ENCODE measurements at regions not wholly inside any gene's neighbourhood (a gene's known extent, or its start where the extent isn't known, plus 50 kb on each side); places are given as distances from the start of the nearest gene placed in this dataset.

GRCh38 chr15:62846131-62846804 lies 196.3 kb upstream of the TPM1 start:
- H3K4me3 ChIP-seq (ENCODE audit: low read depth in 1 of 2, low read length in 2 of 2) = no peak overlapping the region
- no peaks in the 10 kb centered on the region for H3K9me3 ChIP-seq (ENCODE audit: control insufficient read depth in 1 of 2, low read length in 2 of 2)
- no peak overlapping the region for H3K9ac ChIP-seq (ENCODE audit: low read depth in 1 of 2, low read length in 2 of 2)
- no peak overlapping the region for H3K27ac ChIP-seq (ENCODE audit: low read depth, low read length)
- H3K27me3 ChIP-seq (ENCODE audit: control insufficient read depth in 1 of 2, insufficient read depth in 2 of 2, low read length in 2 of 2) = no peaks in the 10 kb centered on the region
- peaks cover 0 to 14% of the 10 kb centered on the region in 2 donors for H3K4me1 ChIP-seq (ENCODE audit: control insufficient read depth in 1 of 2, insufficient read depth in 2 of 2, low read length in 2 of 2)
- H3K36me3 ChIP-seq (ENCODE audit: control insufficient read depth in 1 of 2, insufficient read depth in 2 of 2, low read length in 2 of 2) = peaks cover 0 to 2% of the 10 kb centered on the region in 2 donors

DNA sequence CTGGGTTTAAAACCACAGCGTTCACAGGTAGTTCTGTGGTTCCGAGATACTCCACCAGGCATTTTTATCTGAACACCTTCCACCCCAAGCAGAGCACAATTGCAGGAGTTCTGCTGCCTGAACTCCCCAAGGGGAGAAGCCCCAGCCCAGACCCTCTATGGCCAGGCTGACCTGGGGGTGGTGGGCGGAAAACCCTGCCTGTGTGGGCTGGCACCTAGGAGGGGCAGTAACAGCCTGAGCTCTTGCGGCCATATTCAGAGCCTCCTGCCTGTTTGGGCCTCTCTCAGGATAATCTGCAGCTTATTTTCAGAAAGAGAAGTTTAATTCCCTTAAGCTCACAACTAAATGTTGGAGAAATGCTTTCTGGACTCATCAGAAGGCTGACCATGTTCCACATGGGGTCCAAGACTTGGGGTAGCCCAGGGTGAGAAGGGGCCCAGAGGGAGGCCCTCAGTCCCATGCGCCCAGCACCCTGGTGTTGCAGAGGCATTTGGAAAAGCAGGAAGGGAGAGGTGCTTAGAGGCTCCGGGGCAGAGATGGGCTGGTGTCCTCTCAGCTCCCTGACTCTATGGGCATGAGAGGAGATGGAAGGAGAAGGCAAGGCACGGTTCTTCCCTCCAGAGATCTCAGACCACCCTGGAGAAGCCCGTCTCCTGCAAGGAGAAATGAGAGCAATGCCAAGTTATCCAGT lies 195.6 kb upstream of the TPM1 start:
- Histone ChIP-seq H3K4me3 (ENCODE audit: low read depth in 1 of 2, low read length in 2 of 2) (no peak overlapping the region), H3K27ac (ENCODE audit: low read depth, low read length) (no peak overlapping the region), H3K36me3 (ENCODE audit: control insufficient read depth in 1 of 2, insufficient read depth in 2 of 2, low read length in 2 of 2) (no peaks in the 10 kb centered on the region), H3K9ac (ENCODE audit: low read depth in 1 of 2, low read length in 2 of 2) (no peak overlapping the region), H3K9me3 (ENCODE audit: control insufficient read depth in 1 of 2, low read length in 2 of 2) (no peaks in the 10 kb centered on the region), H3K4me1 (ENCODE audit: control insufficient read depth in 1 of 2, insufficient read depth in 2 of 2, low read length in 2 of 2) (peaks cover 0 to 14% of the 10 kb centered on the region in 2 donors), H3K27me3 (ENCODE audit: control insufficient read depth in 1 of 2, insufficient read depth in 2 of 2, low read length in 2 of 2) (no peaks in the 10 kb centered on the region)

DNA sequence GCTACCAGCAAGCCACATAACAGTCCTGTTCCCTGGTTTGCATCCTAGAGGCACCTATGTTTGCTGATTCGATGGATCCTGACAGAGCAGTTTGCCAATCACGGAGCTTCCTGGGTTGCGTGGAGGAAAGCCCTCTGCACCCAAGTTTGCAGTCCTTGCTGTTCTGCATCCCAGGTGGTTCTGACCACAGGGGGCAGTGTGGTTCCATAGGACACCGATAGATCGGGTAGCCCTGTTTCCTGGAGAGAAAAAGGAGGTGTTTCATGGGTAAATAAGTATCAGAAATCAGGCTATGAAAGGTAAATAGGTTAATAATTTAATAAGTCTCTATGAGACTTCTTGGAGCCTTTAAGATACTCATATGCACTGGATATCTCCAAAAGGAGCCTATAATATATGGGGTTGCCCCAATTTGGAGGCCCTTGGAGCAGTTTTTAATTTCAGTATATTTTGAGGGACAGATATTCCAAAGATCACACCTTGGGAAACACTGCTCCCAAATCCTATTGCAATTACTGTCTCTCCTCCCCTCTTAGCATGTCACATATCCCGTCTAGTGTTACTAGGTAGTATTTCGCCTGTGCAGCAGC lies 194.6 kb upstream of the TPM1 start:
- H3K36me3 ChIP-seq (ENCODE audit: control insufficient read depth in 1 of 2, insufficient read depth in 2 of 2, low read length in 2 of 2) = no peaks in the 10 kb centered on the region
- H3K4me3 ChIP-seq (ENCODE audit: low read depth in 1 of 2, low read length in 2 of 2) = no peak overlapping the region
- peaks cover 0 to 14% of the 10 kb centered on the region in 2 donors for H3K4me1 ChIP-seq (ENCODE audit: control insufficient read depth in 1 of 2, insufficient read depth in 2 of 2, low read length in 2 of 2)
- H3K27ac ChIP-seq (ENCODE audit: low read depth, low read length) = no peak overlapping the region
- no peaks in the 10 kb centered on the region for H3K9me3 ChIP-seq (ENCODE audit: control insufficient read depth in 1 of 2, low read length in 2 of 2)
- H3K9ac ChIP-seq (ENCODE audit: low read depth in 1 of 2, low read length in 2 of 2) = no peak overlapping the region
- no peaks in the 10 kb centered on the region for H3K27me3 ChIP-seq (ENCODE audit: control insufficient read depth in 1 of 2, insufficient read depth in 2 of 2, low read length in 2 of 2)

- no peaks in the 10 kb centered on the region for H3K9me3 ChIP-seq (ENCODE audit: control insufficient read depth in 1 of 2, low read length in 2 of 2)
- peaks cover 0 to 14% of the 10 kb centered on the region in 2 donors for H3K4me1 ChIP-seq (ENCODE audit: control insufficient read depth in 1 of 2, insufficient read depth in 2 of 2, low read length in 2 of 2)
These were observed 193.9 kb upstream of the TPM1 start for GRCh38 chr15:62848632-62849050.

GRCh38 chr15:62849316-62850106 lies 193.0 kb upstream of the TPM1 start:
- H3K4me1 ChIP-seq (ENCODE audit: control insufficient read depth in 1 of 2, insufficient read depth in 2 of 2, low read length in 2 of 2) = peaks cover 0 to 14% of the 10 kb centered on the region in 2 donors
- H3K27me3 ChIP-seq (ENCODE audit: control insufficient read depth in 1 of 2, insufficient read depth in 2 of 2, low read length in 2 of 2) = no peaks in the 10 kb centered on the region
- no peaks in the 10 kb centered on the region for H3K9me3 ChIP-seq (ENCODE audit: control insufficient read depth in 1 of 2, low read length in 2 of 2)
- H3K4me3 ChIP-seq (ENCODE audit: low read depth in 1 of 2, low read length in 2 of 2) = no peak overlapping the region
- no peaks in the 10 kb centered on the region for H3K36me3 ChIP-seq (ENCODE audit: control insufficient read depth in 1 of 2, insufficient read depth in 2 of 2, low read length in 2 of 2)
- no peak overlapping the region for H3K9ac ChIP-seq (ENCODE audit: low read depth in 1 of 2, low read length in 2 of 2)
- H3K27ac ChIP-seq (ENCODE audit: low read depth, low read length) = no peak overlapping the region

More at GRCh38 chr15:62848632-62849050, 193.9 kb upstream of the TPM1 start:
- H3K36me3 ChIP-seq (ENCODE audit: control insufficient read depth in 1 of 2, insufficient read depth in 2 of 2, low read length in 2 of 2) = no peaks in the 10 kb centered on the region
- H3K27ac ChIP-seq (ENCODE audit: low read depth, low read length) = no peak overlapping the region
- H3K9ac ChIP-seq (ENCODE audit: low read depth in 1 of 2, low read length in 2 of 2) = no peak overlapping the region
- H3K27me3 ChIP-seq (ENCODE audit: control insufficient read depth in 1 of 2, insufficient read depth in 2 of 2, low read length in 2 of 2) = no peaks in the 10 kb centered on the region
- no peak overlapping the region for H3K4me3 ChIP-seq (ENCODE audit: low read depth in 1 of 2, low read length in 2 of 2)

DNA sequence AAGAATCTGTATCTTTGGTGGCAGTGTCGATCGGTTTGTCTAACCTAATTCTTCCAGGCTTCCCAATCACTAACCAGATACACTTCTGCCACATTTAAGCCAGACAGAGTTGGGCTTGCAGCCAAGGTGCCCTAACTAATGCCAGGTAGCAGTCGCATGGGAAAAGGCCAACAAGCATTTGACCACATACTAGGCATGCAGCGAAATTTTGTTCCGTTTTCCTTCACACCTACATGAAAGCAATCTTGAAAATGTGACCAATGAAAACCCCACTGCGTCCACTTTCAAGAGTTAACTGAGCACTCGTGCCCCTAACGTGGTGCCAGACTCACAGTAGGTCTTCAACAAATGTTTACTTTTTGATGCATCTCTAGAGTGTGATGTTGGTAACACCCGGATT lies 192.2 kb upstream of the TPM1 start:
- Histone ChIP-seq H3K9me3 (ENCODE audit: control insufficient read depth in 1 of 2, low read length in 2 of 2) (no peaks in the 10 kb centered on the region), H3K4me1 (ENCODE audit: control insufficient read depth in 1 of 2, insufficient read depth in 2 of 2, low read length in 2 of 2) (peaks cover 0 to 9% of the 10 kb centered on the region in 2 donors), H3K27me3 (ENCODE audit: control insufficient read depth in 1 of 2, insufficient read depth in 2 of 2, low read length in 2 of 2) (no peaks in the 10 kb centered on the region), H3K4me3 (ENCODE audit: low read depth in 1 of 2, low read length in 2 of 2) (no peak overlapping the region), H3K27ac (ENCODE audit: low read depth, low read length) (no peak overlapping the region), H3K36me3 (ENCODE audit: control insufficient read depth in 1 of 2, insufficient read depth in 2 of 2, low read length in 2 of 2) (no peaks in the 10 kb centered on the region), H3K9ac (ENCODE audit: low read depth in 1 of 2, low read length in 2 of 2) (no peak overlapping the region)

- no peaks in the 10 kb centered on the region for H3K9me3 ChIP-seq (ENCODE audit: control insufficient read depth in 1 of 2, low read length in 2 of 2)
- H3K36me3 ChIP-seq (ENCODE audit: control insufficient read depth in 1 of 2, insufficient read depth in 2 of 2, low read length in 2 of 2) = no peaks in the 10 kb centered on the region
- no peaks in the 10 kb centered on the region for H3K27me3 ChIP-seq (ENCODE audit: control insufficient read depth in 1 of 2, insufficient read depth in 2 of 2, low read length in 2 of 2)
- no peak overlapping the region for H3K27ac ChIP-seq (ENCODE audit: low read depth, low read length)
- H3K9ac ChIP-seq (ENCODE audit: low read depth in 1 of 2, low read length in 2 of 2) = no peak overlapping the region
- H3K4me1 ChIP-seq (ENCODE audit: control insufficient read depth in 1 of 2, insufficient read depth in 2 of 2, low read length in 2 of 2) = peaks cover 0 to 4% of the 10 kb centered on the region in 2 donors
- H3K4me3 ChIP-seq (ENCODE audit: low read depth in 1 of 2, low read length in 2 of 2) = no peak overlapping the region
These were observed 191.7 kb upstream of the TPM1 start for GRCh38 chr15:62850791-62851291.

GRCh38 chr15:62853114-62853840 lies 189.3 kb upstream of the TPM1 start:
- Histone ChIP-seq H3K4me3 (ENCODE audit: low read depth in 1 of 2, low read length in 2 of 2) (no peak overlapping the region), H3K27ac (ENCODE audit: low read depth, low read length) (no peak overlapping the region), H3K36me3 (ENCODE audit: control insufficient read depth in 1 of 2, insufficient read depth in 2 of 2, low read length in 2 of 2) (no peaks in the 10 kb centered on the region), H3K27me3 (ENCODE audit: control insufficient read depth in 1 of 2, insufficient read depth in 2 of 2, low read length in 2 of 2) (no peaks in the 10 kb centered on the region), H3K4me1 (ENCODE audit: control insufficient read depth in 1 of 2, insufficient read depth in 2 of 2, low read length in 2 of 2) (peaks cover 0 to 1% of the 10 kb centered on the region in 2 donors), H3K9me3 (ENCODE audit: control insufficient read depth in 1 of 2, low read length in 2 of 2) (no peaks in the 10 kb centered on the region), H3K9ac (ENCODE audit: low read depth in 1 of 2, low read length in 2 of 2) (no peak overlapping the region)

DNA sequence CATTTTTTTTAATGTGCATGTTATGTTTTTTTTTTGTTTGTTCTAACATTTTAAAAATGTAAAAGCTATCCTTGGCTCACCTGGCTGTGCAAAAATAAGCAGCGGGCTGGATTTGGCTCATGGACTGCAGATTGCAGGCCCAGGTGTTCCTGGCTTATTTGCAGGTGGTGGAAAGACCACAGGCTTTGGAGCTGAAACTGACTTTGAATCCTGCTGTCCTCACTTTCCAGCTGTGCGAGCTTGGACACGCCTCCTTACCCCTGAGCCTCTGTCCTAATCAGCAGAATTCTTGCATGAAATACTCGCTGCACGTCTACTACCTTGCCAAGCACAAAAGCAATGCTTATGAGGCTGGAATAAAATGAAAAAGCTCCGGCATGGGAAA lies 188.7 kb upstream of the TPM1 start:
- no peak overlapping the region for H3K27ac ChIP-seq (ENCODE audit: low read depth, low read length)
- H3K36me3 ChIP-seq (ENCODE audit: control insufficient read depth in 1 of 2, insufficient read depth in 2 of 2, low read length in 2 of 2) = no peaks in the 10 kb centered on the region
- H3K4me3 ChIP-seq (ENCODE audit: low read depth in 1 of 2, low read length in 2 of 2) = no peak overlapping the region
- no peaks in the 10 kb centered on the region for H3K27me3 ChIP-seq (ENCODE audit: control insufficient read depth in 1 of 2, insufficient read depth in 2 of 2, low read length in 2 of 2)
- H3K9ac ChIP-seq (ENCODE audit: low read depth in 1 of 2, low read length in 2 of 2) = no peak overlapping the region
- H3K4me1 ChIP-seq (ENCODE audit: control insufficient read depth in 1 of 2, insufficient read depth in 2 of 2, low read length in 2 of 2) = no peaks in the 10 kb centered on the region
- no peaks in the 10 kb centered on the region for H3K9me3 ChIP-seq (ENCODE audit: control insufficient read depth in 1 of 2, low read length in 2 of 2)
